ENCODE measurements at regions not wholly inside any gene's neighbourhood (a gene's known extent, or its start where the extent isn't known, plus 50 kb on each side); places are given as distances from the start of the nearest gene placed in this dataset.

DNA sequence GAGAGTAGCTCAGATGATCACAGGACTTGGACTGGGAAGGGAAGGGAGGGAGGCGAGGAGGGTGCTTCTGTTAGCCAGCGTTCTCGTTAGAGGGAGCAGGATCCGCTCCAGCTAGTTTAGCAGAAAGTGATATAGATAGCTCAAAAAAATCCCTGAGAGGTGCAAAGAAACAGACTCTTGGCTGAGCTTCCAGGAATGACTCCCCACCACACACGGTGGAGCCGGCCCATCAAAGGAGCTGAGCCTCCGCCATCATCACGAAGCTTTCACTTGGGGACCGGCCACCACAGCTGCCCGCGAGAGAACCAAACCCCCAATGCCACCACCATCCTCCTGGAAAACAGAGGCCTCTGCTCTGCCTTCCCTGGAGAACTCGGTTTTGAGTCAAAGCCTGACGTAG, 124.6 kb upstream of the BCL2L14 start:
- POLR2A ChIA-PET, result no interaction called here
- Mint-ChIP-seq H3K4me3 (ENCODE audit: unreplicated experiment) (no peak overlapping the region), H3K27me3 (ENCODE audit: insufficient read depth, unreplicated experiment) (peaks cover 15% of the 10 kb centered on the region), H3K4me1 (ENCODE audit: insufficient read depth, unreplicated experiment) (peaks cover 6% of the 10 kb centered on the region), H3K36me3 (ENCODE audit: insufficient read depth, unreplicated experiment) (no peaks in the 10 kb centered on the region), H3K9me3 (ENCODE audit: unreplicated experiment) (no peaks in the 10 kb centered on the region), H3K27ac (ENCODE audit: low read depth, unreplicated experiment) (no peak overlapping the region)
- intact Hi-C loops (cut with micrococcal nuclease), result no loop called here
- BruUV-seq (replicated peaks), result no TSS peak
- DNase-seq (ENCODE audit: unreplicated experiment), result no peak
- CTCF ChIA-PET, result no interaction called here
- TF ChIP-seq, protein P1, sequence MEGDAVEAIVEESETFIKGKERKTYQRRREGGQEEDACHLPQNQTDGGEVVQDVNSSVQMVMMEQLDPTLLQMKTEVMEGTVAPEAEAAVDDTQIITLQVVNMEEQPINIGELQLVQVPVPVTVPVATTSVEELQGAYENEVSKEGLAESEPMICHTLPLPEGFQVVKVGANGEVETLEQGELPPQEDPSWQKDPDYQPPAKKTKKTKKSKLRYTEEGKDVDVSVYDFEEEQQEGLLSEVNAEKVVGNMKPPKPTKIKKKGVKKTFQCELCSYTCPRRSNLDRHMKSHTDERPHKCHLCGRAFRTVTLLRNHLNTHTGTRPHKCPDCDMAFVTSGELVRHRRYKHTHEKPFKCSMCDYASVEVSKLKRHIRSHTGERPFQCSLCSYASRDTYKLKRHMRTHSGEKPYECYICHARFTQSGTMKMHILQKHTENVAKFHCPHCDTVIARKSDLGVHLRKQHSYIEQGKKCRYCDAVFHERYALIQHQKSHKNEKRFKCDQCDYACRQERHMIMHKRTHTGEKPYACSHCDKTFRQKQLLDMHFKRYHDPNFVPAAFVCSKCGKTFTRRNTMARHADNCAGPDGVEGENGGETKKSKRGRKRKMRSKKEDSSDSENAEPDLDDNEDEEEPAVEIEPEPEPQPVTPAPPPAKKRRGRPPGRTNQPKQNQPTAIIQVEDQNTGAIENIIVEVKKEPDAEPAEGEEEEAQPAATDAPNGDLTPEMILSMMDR (IDR thresholded peaks at IDR 0.05; ENCODE audit: unreplicated experiment), result no peak

DNA sequence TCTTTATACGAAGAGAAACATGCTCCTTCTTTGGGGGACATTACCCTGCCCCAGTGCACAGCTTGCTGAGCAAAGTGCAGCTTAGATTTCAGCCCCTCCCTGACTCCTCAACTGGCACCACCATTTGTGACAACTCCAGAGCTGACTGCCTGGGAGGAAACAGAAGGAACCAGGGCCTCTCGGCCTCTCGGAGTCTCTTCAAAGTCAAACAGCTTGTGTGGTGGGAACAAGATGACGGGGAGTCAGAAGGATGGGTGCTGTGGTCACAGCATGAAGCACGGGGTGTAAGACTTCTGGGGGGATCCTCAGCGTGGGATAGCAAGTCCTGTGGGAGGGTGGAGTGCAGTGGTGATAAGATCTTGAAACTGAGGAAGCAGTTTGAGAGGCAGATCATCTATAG, 123.5 kb upstream of the BCL2L14 start:
- TF ChIP-seq, protein P1 (IDR thresholded peaks at IDR 0.05; ENCODE audit: unreplicated experiment), result no peak
- H3K4me3 Mint-ChIP-seq (ENCODE audit: unreplicated experiment), result no peak overlapping the region
- ChIA-PET CTCF (interaction anchor here (0.6 kb wide), 1 partner anchor 1503 kb away, joined by 3 read pairs; no protein-coding TSS in a partner anchor), POLR2A (no interaction called here)
- DNase-seq (ENCODE audit: unreplicated experiment), result no peak
- BruUV-seq (replicated peaks), result no TSS peak
- intact Hi-C loops (cut with micrococcal nuclease), result no loop called here
- H3K9me3 Mint-ChIP-seq (ENCODE audit: unreplicated experiment), result no peaks in the 10 kb centered on the region
- peaks cover 15% of the 10 kb centered on the region for H3K27me3 Mint-ChIP-seq (ENCODE audit: insufficient read depth, unreplicated experiment)
- no peak overlapping the region for H3K27ac Mint-ChIP-seq (ENCODE audit: low read depth, unreplicated experiment)
- no peaks in the 10 kb centered on the region for H3K4me1 Mint-ChIP-seq (ENCODE audit: insufficient read depth, unreplicated experiment)
- no peaks in the 10 kb centered on the region for H3K36me3 Mint-ChIP-seq (ENCODE audit: insufficient read depth, unreplicated experiment)

DNA sequence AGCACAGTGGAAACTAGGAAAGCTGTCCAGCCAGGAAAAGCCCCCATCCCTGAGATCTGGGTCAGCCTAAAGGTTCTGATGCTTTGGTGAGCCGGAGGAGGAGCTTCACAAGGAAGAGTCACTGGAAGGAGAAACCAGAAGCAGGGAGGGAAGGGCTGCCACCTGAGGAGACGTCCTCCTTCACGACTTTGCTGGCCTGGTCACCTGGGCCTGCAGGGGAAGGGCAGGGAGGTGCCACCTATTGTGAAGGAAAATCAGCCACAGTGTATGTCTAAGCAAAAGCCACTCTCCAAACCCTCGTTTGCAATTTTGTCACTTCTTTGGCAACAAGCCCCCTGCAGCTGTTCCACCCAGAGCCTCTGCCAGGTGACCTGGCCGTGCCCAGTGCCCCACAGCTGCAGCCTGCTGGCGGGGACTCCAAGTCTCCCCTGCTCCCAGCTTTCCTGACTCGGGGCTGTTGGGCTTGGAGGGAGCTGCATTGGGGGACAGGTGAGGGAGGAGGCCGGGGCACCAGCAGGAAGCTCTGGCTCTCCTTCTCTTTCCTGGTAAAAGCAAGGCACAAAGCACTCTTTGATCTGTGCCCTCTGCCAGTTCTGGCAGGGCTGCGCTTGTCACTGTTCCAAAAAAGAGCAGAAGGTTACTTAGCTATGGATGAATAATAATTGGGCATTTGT, 120.9 kb upstream of the BCL2L14 start:
- H3K27me3 Mint-ChIP-seq (ENCODE audit: insufficient read depth, unreplicated experiment), result peaks cover 28% of the 10 kb centered on the region
- H3K4me3 Mint-ChIP-seq (ENCODE audit: unreplicated experiment), result no peak overlapping the region
- intact Hi-C loops (cut with micrococcal nuclease), result no loop called here
- TF ChIP-seq, protein P1 (IDR thresholded peaks at IDR 0.05; ENCODE audit: unreplicated experiment), result no peak
- H3K27ac Mint-ChIP-seq (ENCODE audit: low read depth, unreplicated experiment), result no peak overlapping the region
- CTCF ChIA-PET, result interaction anchor here (1.0 to 1.2 kb wide), 2 partner anchors 12 to 28 kb away, joined by 4 read pairs; no protein-coding TSS in a partner anchor
- no peaks in the 10 kb centered on the region for H3K36me3 Mint-ChIP-seq (ENCODE audit: insufficient read depth, unreplicated experiment)
- no peaks in the 10 kb centered on the region for H3K4me1 Mint-ChIP-seq (ENCODE audit: insufficient read depth, unreplicated experiment)
- no TSS peak for BruUV-seq (replicated peaks)
- no peaks in the 10 kb centered on the region for H3K9me3 Mint-ChIP-seq (ENCODE audit: unreplicated experiment)
- POLR2A ChIA-PET, result interaction anchor here (0.6 kb wide), 1 partner anchor 1039 kb away, joined by 5 read pairs; no protein-coding TSS in a partner anchor
- DNase-seq (ENCODE audit: unreplicated experiment), result no peak

DNA sequence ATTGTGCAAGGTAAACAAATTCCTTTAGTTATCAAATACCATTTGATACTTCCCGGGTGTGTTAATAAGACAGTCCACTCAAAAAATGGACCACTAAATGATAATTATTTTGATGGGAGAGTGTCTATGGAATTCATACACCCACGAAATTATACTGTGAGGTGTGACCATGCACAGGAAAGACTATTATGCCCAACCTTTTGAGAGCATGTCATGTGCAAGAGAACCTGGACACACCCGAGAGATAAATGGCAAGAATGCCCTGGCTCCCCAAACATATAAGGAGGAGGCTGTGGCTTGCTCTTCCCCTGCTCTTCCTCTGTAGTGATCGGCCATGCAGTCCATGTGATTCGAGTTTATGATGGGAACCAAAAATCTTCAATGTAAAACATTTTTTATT, 119.5 kb upstream of the BCL2L14 start:
- BruUV-seq (replicated peaks), result no TSS peak
- ChIA-PET CTCF (interaction anchor here (1.2 kb wide), 1 partner anchor 25 kb away, joined by 4 read pairs; no protein-coding TSS in a partner anchor), POLR2A (interaction anchor here (0.7 kb wide), 2 partner anchors 263 to 752 kb away, joined by 3 read pairs; no protein-coding TSS in a partner anchor)
- intact Hi-C loops (cut with micrococcal nuclease), result no loop called here
- TF ChIP-seq, protein P1 (IDR thresholded peaks at IDR 0.05; ENCODE audit: unreplicated experiment), result no peak
- Mint-ChIP-seq H3K4me3 (ENCODE audit: unreplicated experiment) (no peak overlapping the region), H3K4me1 (ENCODE audit: insufficient read depth, unreplicated experiment) (no peaks in the 10 kb centered on the region), H3K9me3 (ENCODE audit: unreplicated experiment) (no peaks in the 10 kb centered on the region), H3K36me3 (ENCODE audit: insufficient read depth, unreplicated experiment) (no peaks in the 10 kb centered on the region), H3K27ac (ENCODE audit: low read depth, unreplicated experiment) (no peak overlapping the region), H3K27me3 (ENCODE audit: insufficient read depth, unreplicated experiment) (peaks cover 42% of the 10 kb centered on the region)
- DNase-seq (ENCODE audit: unreplicated experiment), result no peak
